BJ (cell line): ENCODE measurements at regions not wholly inside any gene's neighbourhood (a gene's known extent, or its start where the extent isn't known, plus 50 kb on each side); places are given as distances from the start of the nearest gene placed in this dataset.
"Not testable (repeated sequence)": the region's sequence is repeated elsewhere in the genome, so short reads cannot be mapped to it uniquely, and the experiment has no call there.

Source experiments
- CTCF ChIA-PET: fragments of 350-600 bp; formaldehyde crosslinking; extraction: SDS; loops from one replicate; lab custom pipeline; 2021; ENCODE audit warnings: antibody characterized with exemption, inconsistent platforms; lab: Yijun Ruan, JAX
- POLR2A ChIA-PET: fragments of 300-600 bp; sonication (Branson Sonifier 250); formaldehyde crosslinking; extraction: SDS; loops from one replicate; lab custom pipeline; 2021; ENCODE audit warnings: antibody characterized with exemption; lab: Charles Lee
- DNase-seq: peaks from one replicate; pipeline ENCODE4 v3.0.0-alpha.2; 2011; ENCODE audit warnings: low read depth
- H3K27me3 ChIP-seq: 2 replicates; pipeline ENCODE4 v1.6.0; 2011; ENCODE audit warnings: low read length; ENCODE audit not compliant: control insufficient read depth, insufficient read depth
- H3K36me3 ChIP-seq: 2 replicates; pipeline ENCODE4 v1.5.1; 2011; ENCODE audit warnings: low read length; ENCODE audit not compliant: control insufficient read depth, insufficient read depth
- H3K4me3 ChIP-seq: 2 replicates; pipeline ENCODE4 v1.5.1; 2011; ENCODE audit warnings: low read depth, mild to moderate bottlenecking, control low read depth, low read length
- CTCF ChIP-seq: IDR thresholded peaks from 2 replicates; pipeline ENCODE4 v1.5.1; 2011; ENCODE audit warnings: low read depth, mild to moderate bottlenecking, control low read depth, inconsistent platforms, low read length, moderate library complexity; ENCODE audit not compliant: insufficient read depth

GRCh38 chr9:106106396-106106795, 412.1 kb downstream of the TMEM38B start:
- no peak for TF ChIP-seq CTCF
- H3K36me3 ChIP-seq, result no peaks in the 10 kb centered on the region
- ChIA-PET POLR2A (no interaction called here), CTCF (no interaction called here)
- no peaks in the 10 kb centered on the region for H3K27me3 ChIP-seq
- H3K4me3 ChIP-seq, result no peak overlapping the region
- DNase-seq, result no peak

- Histone ChIP-seq H3K4me3 (no peak overlapping the region), H3K36me3 (no peaks in the 10 kb centered on the region), H3K27me3 (no peaks in the 10 kb centered on the region)
- TF ChIP-seq CTCF, result no peak
- ChIA-PET POLR2A (no interaction called here), CTCF (no interaction called here)
- no peak for DNase-seq
Measured at GRCh38 chr9:106107716-106108115, 413.4 kb downstream of the TMEM38B start.

- CTCF ChIA-PET, H3K27me3 ChIP-seq: not testable (repeated sequence)
Measured at GRCh38 chr9:106109706-106110105, 415.4 kb downstream of the TMEM38B start.

GRCh38 chr9:106110483-106110882, 416.1 kb downstream of the TMEM38B start:
- TF ChIP-seq CTCF, result no peak
- Histone ChIP-seq H3K36me3 (no peaks in the 10 kb centered on the region), H3K27me3 (no peaks in the 10 kb centered on the region), H3K4me3 (no peak overlapping the region)
- DNase-seq, result no peak
- ChIA-PET CTCF (no interaction called here), POLR2A (no interaction called here)

More at GRCh38 chr9:106109706-106110105, 415.4 kb downstream of the TMEM38B start:
- DNase-seq, POLR2A ChIA-PET, H3K4me3 ChIP-seq, H3K36me3 ChIP-seq: not testable (repeated sequence)

GRCh38 chr9:106111039-106111730, 416.8 kb downstream of the TMEM38B start:
- Histone ChIP-seq H3K27me3 (no peaks in the 10 kb centered on the region), H3K36me3 (no peaks in the 10 kb centered on the region), H3K4me3 (no peak overlapping the region)
- POLR2A ChIA-PET, result no interaction called here
- CTCF ChIA-PET, result no interaction called here
- DNase-seq, result no peak
- no peak for TF ChIP-seq CTCF

- H3K36me3 ChIP-seq, result no peaks in the 10 kb centered on the region
- no peaks in the 10 kb centered on the region for H3K27me3 ChIP-seq
- CTCF ChIA-PET, result no interaction called here
- POLR2A ChIA-PET, result no interaction called here
- H3K4me3 ChIP-seq, result no peak overlapping the region
- TF ChIP-seq CTCF, result no peak
- DNase-seq, result no peak
Measured at GRCh38 chr9:106112935-106113334, 418.6 kb downstream of the TMEM38B start.
